HG02642 (cell line): ENCODE measurements at regions not wholly inside any gene's neighbourhood (a gene's known extent, or its start where the extent isn't known, plus 50 kb on each side); places are given as distances from the start of the nearest gene placed in this dataset.
"Not testable (repeated sequence)": the region's sequence is repeated elsewhere in the genome, so short reads cannot be mapped to it uniquely, and the experiment has no call there.

Experiments used
- ATAC-seq: cut with Tn5 transposase; IDR thresholded peaks from one replicate; pipeline ENCODE4 v1.9.1; 2021; ENCODE audit warnings: mild to moderate bottlenecking; ENCODE audit not compliant: unreplicated experiment, poor library complexity

GRCh38 chr5:127210042-127210441 is 80.6 kb upstream of the MEGF10 start:
- ATAC-seq, result no peak

- ATAC-seq, result no peak
These were observed 77.4 kb upstream of the MEGF10 start for GRCh38 chr5:127213231-127213630.

GRCh38 chr5:127216143-127216542 is 74.5 kb upstream of the MEGF10 start:
- no peak for ATAC-seq

DNA sequence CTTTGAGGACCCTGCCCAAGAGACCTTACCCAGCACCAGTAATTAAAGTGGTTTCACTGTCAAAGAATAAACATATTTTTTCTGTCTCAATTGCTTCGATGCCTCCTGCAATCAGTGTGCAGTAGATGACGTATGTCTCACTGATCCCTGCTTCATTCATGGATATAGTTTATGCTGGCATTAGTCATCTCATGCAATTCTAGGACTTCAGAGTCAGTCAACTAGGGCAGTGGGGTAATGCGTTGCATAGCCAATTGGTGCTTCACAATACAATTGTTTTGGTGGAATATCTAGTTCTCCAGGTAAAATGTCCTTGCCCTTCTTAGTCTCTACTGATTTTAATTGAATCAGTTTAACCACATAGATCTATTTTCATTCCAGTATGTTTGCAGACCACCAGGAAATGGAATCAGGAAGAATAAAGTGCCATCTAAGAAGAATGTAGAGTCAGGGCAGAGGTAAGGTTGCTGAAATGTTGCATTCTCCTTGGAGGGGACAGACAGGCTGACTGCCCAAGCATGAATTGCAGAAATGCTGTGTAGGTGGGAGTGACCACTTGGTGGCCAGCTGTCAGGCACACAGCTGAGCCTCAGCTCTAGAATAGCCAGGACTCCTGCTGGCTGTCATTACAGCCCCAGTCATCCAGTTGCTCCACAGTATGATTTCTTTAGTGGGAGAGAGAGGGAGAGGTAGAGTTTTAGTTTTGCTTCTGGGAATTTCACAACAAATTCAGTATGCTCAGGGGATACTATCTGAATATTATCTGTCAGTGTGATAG is 73.5 kb upstream of the MEGF10 start:
- ATAC-seq, result no peak

DNA sequence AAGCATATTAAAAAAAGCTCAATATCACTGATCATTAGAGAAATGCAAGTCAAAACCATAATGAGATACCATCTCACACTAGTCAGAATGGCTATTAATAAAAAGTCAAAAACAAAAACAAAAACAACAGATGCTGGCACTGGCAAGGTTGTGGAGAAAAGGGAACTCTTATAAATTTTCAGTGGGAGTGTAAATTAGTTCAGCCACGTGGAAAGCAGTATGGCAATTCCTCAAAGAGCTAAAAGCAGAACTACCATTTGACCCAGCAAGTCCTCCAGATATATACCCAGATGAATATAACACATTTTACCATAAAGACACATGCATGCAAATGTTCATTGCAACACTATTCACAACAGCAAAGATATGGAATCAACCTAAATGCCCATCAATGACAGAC is 68.7 kb upstream of the MEGF10 start:
- not testable (repeated sequence) for ATAC-seq

DNA sequence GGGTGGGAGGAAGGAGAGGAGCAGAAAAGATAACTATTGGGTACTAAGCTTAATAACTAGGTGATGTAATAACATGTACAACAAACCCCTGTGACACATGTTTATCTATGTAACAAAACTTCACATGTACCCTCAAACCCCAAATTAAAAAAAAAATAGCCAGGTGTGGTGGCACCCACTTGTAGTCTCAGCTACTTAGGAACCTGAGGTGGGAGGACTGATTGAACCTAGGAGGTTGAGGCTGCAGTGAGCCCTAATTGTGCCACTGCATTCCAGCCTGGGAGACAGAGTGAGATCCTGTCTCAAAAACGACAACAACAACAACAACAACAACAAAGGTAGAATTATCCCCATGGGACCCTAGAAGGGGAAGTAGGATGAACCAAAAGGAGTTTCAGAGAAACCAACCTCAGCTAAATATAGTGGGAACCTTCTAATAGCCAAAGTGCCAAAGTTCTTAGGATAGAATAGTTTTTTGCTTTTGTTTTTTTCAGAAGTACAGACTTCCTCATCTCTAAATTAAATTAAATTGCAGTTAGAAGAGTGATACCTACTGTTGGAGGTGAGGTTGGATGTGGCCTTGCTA is 67.9 kb upstream of the MEGF10 start:
- ATAC-seq, result peak; percentile 77

GRCh38 chr5:127223256-127223974 is 67.2 kb upstream of the MEGF10 start:
- ATAC-seq, result no peak

- ATAC-seq, result no peak
These were observed 62.7 kb upstream of the MEGF10 start for GRCh38 chr5:127227881-127228280.

DNA sequence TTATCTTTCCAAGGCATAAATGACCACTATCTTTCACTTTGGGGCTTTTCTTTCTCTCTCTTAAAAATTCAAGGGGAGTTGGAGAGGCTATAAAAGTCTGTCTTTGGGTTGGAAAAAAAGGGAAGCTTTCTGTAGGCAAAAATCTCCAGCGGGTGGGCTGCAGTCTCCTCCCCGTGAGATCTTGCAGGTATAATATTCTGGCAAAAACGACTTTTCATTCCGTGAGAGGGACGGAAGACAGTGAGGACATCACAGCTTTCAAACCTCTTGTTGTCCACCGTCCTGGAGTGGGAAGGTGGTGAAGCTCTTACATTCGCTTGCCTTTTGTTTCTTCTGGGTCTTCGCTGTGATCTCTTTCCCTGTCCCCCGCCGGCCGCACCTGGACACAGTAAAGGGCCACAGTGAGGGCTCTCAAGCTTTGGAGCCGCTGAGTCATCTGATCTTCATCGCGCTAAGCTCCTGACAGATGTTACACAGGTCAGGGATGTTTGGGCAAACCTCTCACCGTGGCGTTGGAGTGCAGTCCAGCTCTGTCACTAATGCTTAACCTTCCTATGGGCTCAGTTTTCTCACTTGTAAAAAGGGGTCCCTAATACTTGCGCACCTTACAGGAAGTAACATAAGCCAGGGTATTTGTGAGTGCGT is 61.9 kb upstream of the MEGF10 start:
- ATAC-seq, result no peak

DNA sequence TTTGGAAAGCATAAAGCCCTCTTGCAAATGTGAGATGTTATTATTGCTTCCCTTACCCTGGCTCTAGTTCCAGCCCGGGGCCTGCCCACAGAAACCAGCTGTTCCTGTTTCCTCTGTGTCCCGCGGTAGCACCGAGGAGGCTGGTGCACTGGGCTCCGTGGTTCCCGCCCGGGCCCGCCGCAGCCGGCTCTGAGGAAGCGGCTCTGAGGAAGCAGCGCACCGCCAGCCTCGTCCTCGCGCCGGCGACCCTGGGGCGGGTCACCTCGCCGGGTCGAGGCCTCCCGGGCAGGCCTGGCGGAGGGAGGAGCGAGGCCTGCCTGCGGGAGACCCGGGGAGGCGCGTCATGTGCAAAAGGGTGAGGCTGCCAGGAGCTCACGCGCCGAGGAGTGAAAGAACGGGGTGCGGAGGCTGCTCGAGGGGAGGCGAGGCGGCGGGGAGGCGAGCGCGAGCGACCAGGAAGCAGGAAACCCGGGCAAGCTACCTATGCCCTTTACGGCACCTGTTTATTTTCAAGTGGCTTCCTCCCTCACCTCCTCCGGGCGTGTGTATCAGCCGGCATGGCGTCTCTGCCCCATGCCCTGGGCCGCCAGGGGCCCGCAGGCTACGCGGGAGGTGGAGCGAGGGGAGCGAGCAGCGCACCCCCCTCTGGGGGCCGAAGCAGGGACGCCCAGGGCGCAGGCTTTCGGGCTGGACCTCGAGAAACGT is 61.3 kb upstream of the MEGF10 start:
- peak; percentile 86 for ATAC-seq

- ATAC-seq, result no peak
These were observed 59.5 kb upstream of the MEGF10 start for GRCh38 chr5:127231118-127231517.

- ATAC-seq, result no peak
These were observed 57.0 kb upstream of the MEGF10 start for GRCh38 chr5:127233590-127233989.

DNA sequence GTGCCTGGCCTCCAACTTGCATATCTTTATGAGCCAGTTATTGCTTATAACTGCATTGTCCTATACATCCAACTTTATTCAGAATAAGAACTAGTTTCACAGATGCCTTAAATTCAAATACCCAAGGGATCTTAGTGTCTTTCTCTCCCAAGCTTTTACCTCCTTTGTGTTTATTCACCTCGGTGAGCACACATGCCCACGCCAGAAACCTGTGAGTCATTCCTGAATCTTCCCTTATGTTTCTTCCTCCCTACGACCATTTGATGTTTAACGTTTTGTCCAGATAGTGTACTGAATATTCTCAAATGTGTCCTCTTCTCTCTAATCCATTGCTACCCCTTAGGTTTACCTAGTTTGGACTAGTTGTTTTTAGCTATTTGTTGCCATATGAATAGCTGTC is 55.5 kb upstream of the MEGF10 start:
- no peak for ATAC-seq

- no peak for ATAC-seq
These were observed 54.3 kb upstream of the MEGF10 start for GRCh38 chr5:127236254-127236653.
